Fibroblast of skin of right biceps (primary cell): ENCODE measurements at regions not wholly inside any gene's neighbourhood (a gene's known extent, or its start where the extent isn't known, plus 50 kb on each side); places are given as distances from the start of the nearest gene placed in this dataset.

Experiments
- DNase-seq: peaks from one replicate; pipeline ENCODE4 v3.0.0-alpha.2; 2013

DNA sequence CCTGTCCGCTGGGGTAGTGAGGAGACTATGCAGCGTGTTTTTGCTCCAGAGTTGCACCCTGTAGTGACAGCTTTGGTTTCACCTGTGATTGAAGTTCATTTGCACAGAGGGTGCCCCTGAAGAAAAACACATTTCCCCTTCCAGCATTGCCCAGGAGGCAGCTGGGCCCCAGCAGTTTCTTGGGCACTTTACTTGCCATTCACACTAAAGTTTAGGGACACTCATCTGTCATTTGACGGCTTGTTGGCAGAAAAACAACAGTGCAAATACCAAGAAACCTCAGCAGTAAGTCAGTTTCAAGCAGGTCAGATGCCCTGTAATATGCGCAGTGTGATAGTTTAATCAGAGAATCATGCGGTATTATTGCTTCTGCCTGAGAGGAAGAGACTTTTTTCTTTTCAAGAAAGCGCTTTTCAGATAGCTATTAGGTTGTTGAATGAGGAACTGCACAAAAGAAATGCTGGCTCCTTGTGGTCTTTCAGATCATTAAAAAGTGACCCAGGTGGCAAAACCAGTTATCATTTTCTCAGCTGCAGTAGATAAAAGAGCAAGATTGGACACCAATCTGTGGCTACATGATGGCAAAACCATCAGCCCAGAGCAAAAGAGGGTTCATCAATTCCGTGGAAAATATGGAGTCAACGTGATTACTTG, 136.2 kb upstream of the PUM3 start:
- DNase-seq: no peak

DNA sequence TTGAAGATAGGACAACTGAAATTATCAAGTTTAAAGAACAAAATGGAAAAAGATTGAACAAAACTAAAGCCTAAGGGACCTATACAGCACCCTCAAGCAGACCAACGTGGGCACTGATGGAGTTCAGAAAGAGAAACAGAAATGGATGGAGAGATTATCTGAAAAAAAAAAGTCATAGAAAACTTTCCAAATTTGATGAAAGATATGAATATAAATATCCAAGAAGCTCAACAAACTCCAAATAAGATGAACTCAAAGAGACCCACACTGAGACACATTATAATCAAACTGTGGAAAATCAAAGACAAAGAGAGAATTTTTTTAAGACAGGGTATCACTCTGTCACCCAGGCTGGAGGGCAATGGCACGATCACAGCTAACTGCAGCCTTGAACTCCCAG, 128.6 kb upstream of the PUM3 start:
- DNase-seq: no peak

DNA sequence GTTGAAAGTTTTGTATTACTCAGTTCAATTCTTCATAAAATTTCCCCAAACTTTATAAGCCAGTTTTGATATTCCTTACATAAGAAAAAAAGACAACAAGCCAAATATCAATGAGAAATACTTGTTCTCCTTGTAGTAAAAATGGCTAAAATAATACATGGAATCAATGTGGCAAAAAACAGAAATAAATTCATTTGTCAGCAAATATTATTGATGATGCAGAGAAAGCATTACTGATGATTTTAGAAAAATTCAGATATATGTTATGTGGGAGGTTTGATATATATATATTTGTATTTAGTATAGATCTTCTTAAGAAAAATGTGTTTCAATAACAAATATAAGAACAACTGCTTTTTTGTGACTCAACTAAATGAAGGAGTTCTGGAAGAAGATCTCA, 127.0 kb upstream of the PUM3 start:
- DNase-seq: no peak

DNA sequence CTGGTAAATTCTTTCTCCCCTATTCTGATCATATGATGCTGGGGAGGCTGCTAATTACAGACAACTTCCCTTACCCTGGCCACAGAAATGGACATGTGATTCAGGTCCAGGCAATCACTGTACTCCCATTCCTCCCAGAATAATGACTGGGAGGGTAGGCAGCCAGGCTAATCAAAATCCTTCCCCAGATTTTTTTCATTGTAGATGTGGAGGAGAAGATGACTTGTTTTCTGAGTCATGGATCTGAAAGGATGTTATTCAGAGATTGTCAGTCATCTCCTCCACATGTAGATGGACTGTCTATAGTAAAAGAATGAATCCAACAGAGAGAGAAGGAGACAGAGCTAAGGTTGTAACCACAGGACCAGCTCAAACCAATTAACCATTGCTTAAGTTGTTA, 123.9 kb upstream of the PUM3 start:
- DNase-seq: peak; percentile 84

DNA sequence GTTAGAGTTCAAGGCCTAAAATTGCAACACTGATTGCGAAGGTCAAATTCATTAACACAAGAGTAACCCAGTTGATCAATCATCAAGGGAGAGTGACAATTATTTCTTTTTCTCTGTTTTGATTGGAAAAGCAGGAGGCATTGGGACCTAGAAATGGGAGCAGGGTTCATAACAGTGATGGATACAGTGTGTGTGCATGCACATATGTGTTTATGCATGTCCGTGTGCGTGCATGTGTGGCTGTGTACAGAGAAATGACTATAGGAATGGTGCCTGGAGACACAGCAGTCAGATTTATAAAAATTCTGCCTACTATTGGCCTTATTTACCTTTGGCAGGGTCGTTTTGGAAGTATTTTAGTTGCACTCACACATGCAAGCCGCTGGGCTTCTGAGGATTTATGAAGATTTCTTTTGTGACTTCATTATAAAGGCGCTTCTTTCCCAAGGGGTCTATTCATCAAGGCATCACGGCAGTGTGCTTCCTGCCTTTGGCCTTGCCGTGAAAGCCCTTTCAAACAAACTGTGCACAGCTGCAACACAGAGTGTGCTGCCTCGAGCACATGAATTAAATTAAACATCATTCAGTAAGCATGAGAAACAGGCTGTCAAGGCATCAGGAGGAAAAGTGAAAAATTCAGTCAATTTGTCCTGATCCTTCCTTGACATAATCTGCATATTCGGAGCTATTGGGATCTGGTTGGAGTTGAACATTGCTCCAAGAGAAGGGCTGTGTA, 122.8 kb upstream of the PUM3 start:
- peak; percentile 47 for DNase-seq

DNA sequence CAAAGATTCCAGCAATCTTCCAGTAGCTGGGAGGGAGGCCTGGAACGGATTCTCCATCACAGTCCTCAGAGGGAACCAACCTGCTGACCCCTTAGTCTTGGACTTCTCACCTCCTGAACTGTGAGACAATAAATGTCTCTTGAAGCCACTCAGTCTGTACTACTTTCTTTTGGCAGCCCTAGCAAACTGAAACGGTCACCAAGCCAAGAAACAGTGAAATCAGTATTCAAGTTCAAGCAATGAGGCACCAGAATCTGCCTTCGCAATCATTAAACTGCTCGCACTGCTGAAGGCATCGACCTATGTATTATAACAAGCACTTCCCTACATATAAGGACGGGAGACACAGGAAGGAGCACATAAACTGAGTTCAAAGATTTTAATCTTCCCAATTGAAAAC, 120.6 kb upstream of the PUM3 start:
- DNase-seq: no peak

DNA sequence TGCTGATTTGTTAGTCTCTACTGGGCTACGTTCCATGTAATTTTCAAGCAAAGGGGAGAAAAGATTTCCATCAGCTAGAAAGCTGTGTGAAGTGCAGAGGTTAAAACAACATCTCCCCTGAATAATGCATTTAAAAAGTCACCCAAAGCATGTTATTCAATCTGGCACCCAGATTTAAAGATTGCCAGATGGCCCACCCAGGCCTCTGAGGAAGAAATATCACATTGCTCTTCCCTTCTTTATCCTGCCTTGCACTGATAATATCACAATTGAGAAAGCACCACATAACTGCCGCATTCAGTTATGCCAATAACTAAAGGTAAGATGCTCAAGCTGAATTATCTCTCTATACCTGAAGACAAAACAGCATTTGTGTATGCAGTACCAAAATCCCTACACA, 119.4 kb upstream of the PUM3 start:
- DNase-seq: no peak

DNA sequence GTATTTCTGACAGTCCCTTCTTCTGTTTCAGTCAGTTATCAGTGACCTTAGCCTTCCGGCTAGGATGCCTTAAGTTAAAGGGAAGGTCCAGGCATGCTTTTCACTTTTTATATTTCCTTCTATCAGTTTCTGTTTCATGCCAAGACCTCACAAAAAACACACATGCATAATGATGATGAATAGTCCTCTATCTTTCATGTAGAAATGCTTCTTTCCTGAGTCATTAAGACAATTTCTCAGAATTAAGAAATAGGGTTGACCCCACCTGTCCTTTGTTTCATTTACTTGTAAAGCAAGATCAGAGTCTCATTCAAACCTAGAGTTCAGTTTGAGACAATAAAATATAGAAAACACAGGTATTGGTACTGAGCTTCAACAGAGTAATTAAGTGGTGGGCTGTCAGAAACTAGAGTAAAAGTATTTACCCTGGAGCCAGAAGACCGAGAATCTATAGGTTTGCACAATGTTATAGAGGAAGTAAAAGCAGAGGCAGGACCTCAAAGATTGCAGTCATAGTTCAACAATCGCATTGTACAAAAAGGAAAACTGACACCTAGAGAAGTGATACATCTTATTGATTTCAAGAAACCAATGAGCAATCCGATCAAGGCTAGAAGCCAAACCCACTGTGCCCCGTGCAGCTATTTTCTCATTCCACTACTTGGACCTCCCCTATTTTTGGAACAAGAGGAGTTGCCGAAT, 118.7 kb upstream of the PUM3 start:
- peak; percentile 23 for DNase-seq

DNA sequence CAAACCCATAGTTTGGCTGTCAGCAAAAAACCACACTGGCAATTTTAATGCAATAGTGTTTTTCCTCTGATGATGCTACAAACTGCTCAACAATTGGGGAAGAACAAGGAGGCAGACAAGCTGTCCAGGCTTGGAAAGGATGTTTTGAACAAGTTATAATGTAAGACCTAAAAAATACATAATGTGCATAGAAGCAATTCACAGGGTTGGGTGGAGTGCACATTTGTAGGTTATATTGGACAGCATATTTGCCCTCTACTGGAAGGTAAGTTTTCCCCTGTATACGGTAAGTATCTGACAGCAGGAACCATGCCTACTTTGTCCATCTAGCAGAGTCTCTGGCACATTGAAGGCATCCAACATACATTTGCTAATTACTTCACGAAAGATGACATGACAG, 114.3 kb upstream of the PUM3 start:
- no peak for DNase-seq

DNA sequence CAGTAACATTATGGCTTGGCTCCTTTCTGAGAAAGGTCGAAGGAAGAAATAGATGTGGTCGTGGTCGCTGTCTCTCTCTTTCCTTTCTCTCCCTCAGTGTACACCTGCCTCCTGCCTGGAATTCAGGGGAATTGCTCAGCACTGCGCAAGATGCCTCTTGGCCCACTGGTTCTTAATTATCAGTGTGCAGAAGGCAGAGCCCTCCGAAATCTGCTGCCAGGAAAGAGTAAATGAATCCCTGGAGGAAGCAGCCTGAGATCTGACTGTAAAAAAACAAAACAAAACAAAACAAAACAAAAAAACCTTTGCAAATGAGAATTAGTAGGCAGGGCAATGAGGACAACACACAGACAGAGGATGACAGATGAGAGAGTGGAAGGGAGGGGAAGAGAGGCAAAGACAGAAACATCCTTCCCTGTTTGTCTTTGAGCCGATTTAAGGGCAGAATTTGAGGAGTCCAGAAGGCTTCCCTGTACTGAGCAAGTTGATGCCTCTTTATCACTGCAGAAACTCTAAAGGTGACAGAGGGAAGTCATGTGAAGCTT, 113.8 kb upstream of the PUM3 start:
- no peak for DNase-seq

DNA sequence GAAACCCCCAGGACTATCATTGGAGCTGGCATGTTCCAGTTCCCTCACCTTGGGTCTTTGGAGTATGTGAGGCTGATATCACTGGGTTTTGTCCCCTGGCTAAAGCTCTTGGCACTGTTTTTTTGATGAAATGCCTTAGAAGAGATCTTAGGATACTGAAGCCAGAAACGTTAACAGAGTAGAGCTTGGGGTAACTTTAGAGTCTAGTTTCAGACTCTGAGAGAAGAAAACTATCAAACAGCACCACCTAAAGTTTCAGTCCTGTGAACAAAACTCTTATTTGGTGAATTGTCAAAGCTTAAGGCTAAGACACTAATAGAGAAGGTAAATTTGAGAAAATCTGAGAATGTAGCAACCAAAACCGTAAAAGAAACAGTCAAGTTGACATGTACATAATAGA, 111.7 kb upstream of the PUM3 start:
- DNase-seq: no peak

DNA sequence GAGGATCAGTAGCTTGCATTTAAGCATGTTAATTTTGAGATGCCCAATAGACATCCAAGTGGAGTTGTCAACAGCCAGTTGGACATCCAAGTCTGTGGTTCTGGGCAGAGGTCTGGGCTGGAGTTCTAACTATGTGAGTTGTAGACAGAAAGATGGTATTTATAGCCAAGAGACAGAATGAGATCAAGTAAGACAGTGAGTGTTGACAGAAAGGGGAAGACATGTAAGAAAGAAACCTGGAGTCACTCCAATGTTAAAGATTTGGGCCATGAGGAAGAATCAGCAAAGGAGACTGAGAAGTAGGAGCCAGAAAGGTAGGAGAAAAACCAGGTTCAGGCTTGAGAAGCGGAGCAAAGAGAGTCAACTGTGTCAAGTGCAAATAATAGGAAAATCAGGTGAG, 95.5 kb upstream of the PUM3 start:
- DNase-seq: no peak

DNA sequence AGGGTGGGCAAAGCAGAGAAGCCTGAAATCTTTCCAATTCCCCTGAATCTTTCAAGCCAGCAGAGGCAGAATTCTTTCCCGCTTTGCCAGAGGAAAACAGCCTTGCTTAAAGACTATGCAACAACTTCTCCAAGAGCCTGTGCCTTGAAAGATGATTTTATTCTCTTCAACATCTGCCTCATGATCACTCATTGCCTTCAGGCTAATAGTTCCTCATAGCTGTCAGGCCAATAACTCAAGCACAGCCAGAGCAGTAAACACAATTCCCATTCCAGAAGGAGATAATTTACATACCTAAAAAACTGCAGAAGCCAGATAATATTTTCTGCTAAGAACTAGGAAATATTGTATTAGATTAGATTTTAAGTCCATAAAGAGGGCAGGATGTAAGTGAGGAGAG, 92.3 kb upstream of the PUM3 start:
- no peak for DNase-seq

DNA sequence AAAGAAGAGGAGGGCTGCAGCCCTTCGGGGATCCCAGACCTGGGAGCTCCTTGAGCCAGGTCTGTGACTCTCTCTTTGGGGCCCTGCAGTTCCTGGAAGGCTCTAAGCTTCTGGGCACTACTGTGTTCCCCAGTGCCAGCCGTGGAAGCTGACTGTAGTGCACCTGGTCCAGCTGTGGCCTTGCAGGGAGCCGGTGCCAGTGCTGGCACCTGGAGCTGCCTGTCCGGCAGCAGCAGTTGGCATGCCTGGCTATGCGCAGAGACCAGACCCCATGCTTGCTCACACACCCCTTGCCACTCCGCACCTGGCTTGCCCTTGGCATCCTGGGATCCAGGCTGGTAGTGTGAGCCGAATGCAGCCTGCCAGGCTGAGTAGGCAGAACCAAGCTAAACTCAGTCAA, 91.0 kb upstream of the PUM3 start:
- DNase-seq: no peak

DNA sequence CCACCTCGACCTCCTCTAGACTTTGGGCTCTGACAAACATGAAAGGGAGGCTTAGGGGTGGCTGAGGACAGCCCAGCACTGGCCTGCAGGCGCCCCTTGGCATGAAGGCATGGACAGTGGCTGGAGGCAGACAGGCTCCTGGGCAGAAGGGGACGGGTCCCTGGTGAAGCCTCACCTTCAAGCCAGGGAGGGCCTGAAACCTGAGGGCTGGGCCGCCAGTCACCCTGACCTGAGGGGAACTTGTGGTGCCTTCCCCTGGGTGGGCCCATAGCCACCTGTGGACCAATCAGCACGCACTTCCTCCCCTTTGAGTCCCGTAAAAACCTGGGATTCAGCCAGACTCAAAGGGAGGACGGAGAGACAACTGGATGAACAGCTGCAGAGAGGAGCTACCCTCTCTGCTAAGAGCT, 90.4 kb upstream of the PUM3 start:
- no peak for DNase-seq

DNA sequence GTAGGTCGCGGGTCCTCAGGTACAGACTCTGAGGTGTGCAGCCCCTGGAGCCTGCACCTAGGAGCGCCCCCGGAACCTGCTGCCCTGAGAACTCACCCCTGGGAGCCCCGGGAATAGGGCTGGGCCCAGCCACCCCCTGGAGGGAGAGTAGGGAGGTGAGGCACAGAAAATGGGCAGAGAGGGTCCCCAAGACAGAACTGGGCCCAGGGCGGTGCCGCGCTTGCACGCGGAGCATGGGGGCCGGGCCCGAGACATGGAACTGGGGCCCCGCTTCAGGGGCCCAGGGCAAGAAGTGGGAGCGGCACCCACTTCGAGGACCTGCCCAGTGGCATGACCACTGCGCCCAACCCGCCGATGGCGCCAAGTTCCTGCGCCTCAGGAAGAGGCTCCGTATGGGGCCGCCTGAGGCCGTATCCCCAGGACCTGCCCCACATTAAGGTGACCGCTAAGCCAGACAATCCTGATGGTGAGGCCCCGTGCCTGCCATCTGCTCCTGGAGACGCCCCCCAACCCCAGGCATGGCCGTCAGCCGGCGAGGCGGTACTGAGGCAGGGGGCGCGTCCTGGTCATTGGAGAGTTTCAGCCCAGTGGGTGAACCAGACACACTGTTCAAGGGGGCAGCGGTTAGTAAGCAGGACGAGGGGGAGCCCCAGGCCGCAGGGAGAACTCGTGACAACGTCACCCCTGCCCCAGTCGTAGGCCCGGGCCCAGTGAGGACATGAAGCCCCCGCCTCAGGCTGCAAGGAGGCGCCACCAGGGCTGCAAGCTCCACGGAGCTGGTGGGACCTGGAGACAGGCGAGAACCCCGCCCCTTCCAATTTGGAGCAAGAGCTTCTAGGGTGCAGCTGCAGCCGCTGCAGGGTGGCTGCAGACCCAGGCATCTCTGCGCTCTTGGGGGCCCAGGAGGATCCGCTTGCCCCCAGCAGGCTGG, 89.5 kb upstream of the PUM3 start:
- DNase-seq: no peak

DNA sequence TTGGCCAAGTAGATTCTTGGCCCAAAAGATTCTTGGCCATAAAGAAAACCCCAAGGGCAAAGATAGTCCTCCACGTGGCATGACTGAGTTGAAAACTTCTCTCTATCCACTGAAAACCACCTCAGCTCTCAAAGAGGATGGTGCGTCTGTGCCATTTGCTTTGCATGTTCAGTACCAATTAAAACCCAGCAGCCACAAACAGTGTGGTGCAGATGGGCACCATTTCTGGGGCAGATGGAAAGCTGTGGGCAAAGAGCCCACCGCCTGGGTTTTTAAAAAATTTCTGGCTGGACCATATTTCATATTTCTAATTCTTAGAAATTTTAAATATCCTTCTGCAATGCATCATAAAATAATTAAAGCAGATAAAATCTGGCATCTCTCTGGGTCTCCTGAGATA, 84.5 kb upstream of the PUM3 start:
- no peak for DNase-seq

DNA sequence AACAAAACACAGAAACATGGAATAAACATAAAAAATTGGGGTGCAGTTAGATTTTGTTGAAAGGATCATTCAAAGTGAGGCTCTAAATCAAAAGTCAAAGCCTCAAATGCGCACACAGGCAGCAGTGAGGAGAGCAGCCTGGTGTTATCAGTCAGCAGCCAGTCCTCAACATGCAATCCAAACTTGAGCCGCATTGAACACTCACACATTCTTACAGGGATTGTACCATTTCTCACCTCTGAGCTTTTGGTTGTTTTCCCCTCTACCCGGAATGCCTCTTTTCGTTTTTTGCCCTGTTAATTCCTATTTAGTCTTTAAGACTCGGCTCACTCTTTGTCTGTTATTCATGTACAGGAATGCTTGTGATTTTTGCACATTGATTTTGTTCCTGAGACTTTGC, 81.1 kb upstream of the PUM3 start:
- no peak for DNase-seq

DNA sequence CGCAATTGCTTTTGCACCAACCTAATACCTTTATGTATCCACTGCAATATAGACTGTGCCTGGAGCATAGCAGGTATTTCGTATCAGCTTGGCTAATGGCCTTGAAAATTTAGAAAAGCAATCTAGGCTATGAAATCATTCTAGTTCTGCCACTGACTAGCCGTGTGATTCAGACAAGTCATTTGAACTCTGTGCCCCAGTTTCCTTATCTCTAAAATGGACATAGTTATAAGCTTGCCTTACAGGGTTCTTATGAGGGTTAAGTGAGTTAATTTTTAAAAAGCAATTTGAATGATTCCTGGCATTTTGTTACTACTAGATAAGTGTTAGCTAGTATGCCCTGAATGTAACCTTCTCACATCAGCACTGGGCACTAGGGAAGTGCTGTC, 80.5 kb upstream of the PUM3 start:
- DNase-seq: no peak

DNA sequence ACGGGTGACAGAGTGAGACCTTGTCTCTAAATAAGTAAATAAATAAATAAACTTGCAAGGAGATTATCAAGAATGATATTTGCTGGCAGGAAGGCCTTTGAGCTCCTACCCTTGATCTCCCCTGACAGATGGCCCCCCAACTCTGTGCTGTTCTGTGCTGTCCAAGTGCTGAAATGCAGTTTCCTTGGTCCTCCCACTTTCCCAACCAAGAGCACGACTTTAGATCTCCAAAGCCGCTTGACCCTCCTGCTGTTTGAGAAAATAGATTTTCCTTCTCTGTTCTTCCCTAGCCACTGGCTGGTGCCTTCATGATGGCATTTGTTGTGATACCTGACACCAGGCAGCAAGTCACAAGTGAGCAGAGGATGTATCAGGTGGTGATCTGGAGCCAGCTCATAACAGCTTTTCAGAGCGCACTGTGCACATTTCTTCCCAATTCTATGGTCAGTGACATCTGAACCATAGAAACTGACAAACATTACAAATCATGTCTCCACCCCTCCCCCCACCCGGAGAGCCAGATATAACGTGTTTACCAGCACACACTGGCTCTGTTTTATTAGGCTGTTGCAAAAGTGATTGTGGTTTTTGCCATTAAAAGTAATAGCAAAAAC, 80.0 kb upstream of the PUM3 start:
- DNase-seq: no peak

DNA sequence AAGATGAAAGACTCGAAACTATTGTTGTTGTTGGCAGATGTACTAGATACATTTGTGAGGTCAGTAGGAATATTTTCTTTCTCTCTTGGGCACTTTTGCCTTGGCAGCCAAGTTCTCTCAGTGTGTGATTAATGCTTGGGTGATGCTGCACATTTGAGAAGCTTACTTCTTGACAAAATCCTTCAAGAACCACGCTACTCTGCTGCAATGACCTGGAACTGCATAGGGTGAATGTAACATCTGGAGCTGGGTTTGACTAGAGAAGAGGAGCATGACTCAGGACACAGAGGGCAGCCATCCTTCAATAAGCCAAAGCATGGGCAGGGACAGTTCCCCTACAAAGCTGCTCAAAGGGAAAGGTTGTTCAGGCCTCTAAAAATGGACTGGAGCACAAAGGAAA, 75.5 kb upstream of the PUM3 start:
- DNase-seq: peak; percentile 47

DNA sequence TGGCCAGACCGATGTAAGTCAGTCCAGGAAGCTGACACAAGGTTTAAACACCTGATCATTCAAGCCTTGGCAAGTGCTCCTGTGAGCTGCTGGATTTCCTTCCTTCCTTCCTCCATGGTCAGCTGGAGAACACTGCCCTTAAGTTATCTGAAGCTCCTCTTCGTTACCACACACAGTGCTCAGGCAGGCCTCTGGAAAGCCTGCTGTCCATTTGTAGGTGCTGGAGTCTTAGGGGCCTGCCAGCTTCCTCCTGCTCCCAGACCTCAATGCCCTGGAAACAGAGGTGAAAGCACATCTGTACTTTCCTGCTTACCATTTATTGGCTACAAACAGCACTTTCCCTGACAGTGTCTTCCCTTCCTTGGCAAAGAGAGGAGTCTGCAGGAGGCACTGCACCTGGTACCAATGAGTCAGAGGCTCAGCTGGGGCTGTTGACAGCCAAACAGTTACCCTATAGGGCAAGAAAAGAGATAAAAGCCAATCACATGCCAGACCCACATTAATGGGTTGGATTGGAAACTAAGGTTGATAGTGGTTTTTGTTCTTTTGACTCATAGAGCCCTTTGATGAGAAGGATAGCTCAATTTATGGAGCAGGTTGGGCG, 72.6 kb upstream of the PUM3 start:
- no peak for DNase-seq
